Ovary (tissue), 7 donors: ENCODE measurements at regions not wholly inside any gene's neighbourhood (a gene's known extent, or its start where the extent isn't known, plus 50 kb on each side); places are given as distances from the start of the nearest gene placed in this dataset.

Experiments
- DNase-seq, 5 donors: peaks; one replicate each; pipeline ENCODE4 v3.0.0-alpha.2; 2019 to 2020
- H3K27ac ChIP-seq, 2 donors: fragments of 200-600 bp; one replicate each; pipeline versions ENCODE4 v1.5.1 to v1.8.0; 2019 to 2022
- H3K27me3 ChIP-seq: fragments of 200-600 bp; one replicate; pipeline ENCODE4 v1.8.0; 2022
- H3K36me3 ChIP-seq: fragments of 200-600 bp; sonication (generic); one replicate; pipeline ENCODE4 v1.5.1; 2019
- H3K4me1 ChIP-seq: one replicate; pipeline ENCODE4 v1.8.1; 2013; ENCODE audit warnings: mild to moderate bottlenecking, moderate library complexity; ENCODE audit not compliant: insufficient read depth
- H3K4me3 ChIP-seq: fragments of 200-600 bp; sonication (generic); one replicate; pipeline ENCODE4 v1.5.1; 2017
- H3K9me3 ChIP-seq, 2 donors: fragments of 200-600 bp in 1 of 2; sonication (generic) in 1 of 2; one replicate each; pipeline versions ENCODE4 v1.5.1 to v1.8.1; 2013 to 2019; ENCODE audit warnings: mild to moderate bottlenecking in 1 of 2, moderate library complexity in 1 of 2
- CTCF ChIP-seq, 3 donors: fragments of 450-650 bp in 2 of 3; fragments of 200-600 bp in 1 of 3; IDR thresholded peaks; one replicate each; pipeline versions ENCODE4 v1.5.1 to v1.8.0; 2016 to 2022; ENCODE audit warnings: antibody characterized with exemption in 3 of 3, mild to moderate bottlenecking in 1 of 3
- EP300 ChIP-seq: sonication (generic); formaldehyde crosslinking; IDR thresholded peaks from one replicate; pipeline ENCODE4 v1.6.1; 2017; ENCODE audit warnings: antibody characterized with exemption
- POLR2A ChIP-seq: fragments of 450-650 bp; IDR thresholded peaks from one replicate; pipeline ENCODE4 v1.6.1; 2017; ENCODE audit warnings: antibody characterized with exemption, mild to moderate bottlenecking, moderate library complexity
- WGBS, 3 donors: extraction: QIAGEN DNeasy Blood & Tissue Kit in 1 of 3; methylation state at CpG; one replicate each; pipeline versions ENCODE4 v1.1.5 to v1.1.7; 2013 to 2017; 5-methylcytosine and 5-hydroxymethylcytosine counted together
- intact Hi-C, 4 donors: fragments of 100-400 bp; cut with DNase I; formaldehyde crosslinking; loops; one replicate each; pipeline versions ENCODE4 v1.11.0 to v1.15.1; 2022 to 2023
- donor health status: DM: no; HTN: no; CAD: no; lungs with moderate emphysema.
- donor health status: DM: no; HTN: no; CAD: no.
- donor health status: Bipolar disorder and iron deficiency.
- donor health status: DM: no; HTN: no; CAD: no.
- donor health status: DM: yes; HTN: yes; CAD: no.

DNA sequence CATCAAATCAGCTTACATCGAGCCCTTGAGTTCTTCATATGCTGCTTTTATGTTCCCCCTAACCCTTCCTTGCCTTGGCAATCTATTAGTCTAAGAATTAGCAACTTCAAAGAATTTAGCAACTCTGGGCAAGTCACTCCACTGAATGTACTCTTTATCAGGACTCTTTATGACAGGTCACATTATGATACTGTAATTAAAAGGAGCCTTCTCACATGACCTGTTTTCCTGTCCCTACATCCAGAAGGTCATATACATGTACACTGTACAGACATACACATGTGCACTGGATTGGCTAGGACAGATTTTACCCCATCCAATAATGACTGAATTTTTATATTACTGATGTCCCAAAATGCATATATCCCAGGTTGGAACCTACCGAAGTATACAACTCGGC, 463.1 kb downstream of the SHQ1 start:
- H3K4me3 ChIP-seq: no peak overlapping the region
- no peak for DNase-seq
- TF ChIP-seq CTCF (IDR thresholded peaks at IDR 0.05): no peak
- TF ChIP-seq POLR2A: no peak
- TF ChIP-seq EP300: no peak
- H3K36me3 ChIP-seq: no peaks in the 10 kb centered on the region
- 91 to 94% (median 94%) methylated on average over 3 of the region's 3 CpGs for WGBS, 3 donors
- H3K9me3 ChIP-seq: no peaks in the 10 kb centered on the region
- intact Hi-C loops: no loop called here
- no peak overlapping the region for H3K27ac ChIP-seq
- no peaks in the 10 kb centered on the region for H3K27me3 ChIP-seq
- peaks cover 16% of the 10 kb centered on the region for H3K4me1 ChIP-seq

DNA sequence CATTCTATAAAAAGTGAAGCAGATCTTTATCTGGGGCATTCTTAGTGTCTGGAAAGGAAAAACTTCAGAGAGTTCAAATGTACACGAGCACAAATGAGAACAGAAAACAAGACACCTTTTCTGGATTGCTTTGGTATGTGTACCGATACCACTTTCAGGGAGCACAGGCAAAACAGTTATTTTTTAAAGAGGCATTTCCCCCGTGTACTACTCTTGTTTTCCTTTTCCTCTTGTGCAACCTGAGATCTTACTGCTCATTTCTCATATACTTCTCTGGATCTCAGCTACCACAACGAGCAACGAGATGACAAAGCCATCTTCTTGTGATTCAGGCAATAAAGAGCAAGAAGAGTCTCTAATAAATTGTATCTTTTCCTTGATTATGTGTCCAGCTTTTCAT, 463.6 kb downstream of the SHQ1 start:
- Histone ChIP-seq H3K36me3 (no peaks in the 10 kb centered on the region), H3K27me3 (no peaks in the 10 kb centered on the region), H3K4me1 (peaks cover 16% of the 10 kb centered on the region), H3K4me3 (no peak overlapping the region), H3K9me3 (no peaks in the 10 kb centered on the region), H3K27ac (no peak overlapping the region)
- no peak for DNase-seq
- 45 to 65% (median 46%) methylated on average over 5 of the region's 5 CpGs for WGBS, 3 donors
- TF ChIP-seq CTCF (IDR thresholded peaks at IDR 0.05) (no peak), EP300 (no peak), POLR2A (no peak)
- intact Hi-C loops: no loop called here

- WGBS, 3 donors: 92 to 95% (median 94%) methylated on average over 4 of the region's 4 CpGs
- intact Hi-C loops: no loop called here
Observed at GRCh38 chr3:72383883-72384282, 464.4 kb downstream of the SHQ1 start.

DNA sequence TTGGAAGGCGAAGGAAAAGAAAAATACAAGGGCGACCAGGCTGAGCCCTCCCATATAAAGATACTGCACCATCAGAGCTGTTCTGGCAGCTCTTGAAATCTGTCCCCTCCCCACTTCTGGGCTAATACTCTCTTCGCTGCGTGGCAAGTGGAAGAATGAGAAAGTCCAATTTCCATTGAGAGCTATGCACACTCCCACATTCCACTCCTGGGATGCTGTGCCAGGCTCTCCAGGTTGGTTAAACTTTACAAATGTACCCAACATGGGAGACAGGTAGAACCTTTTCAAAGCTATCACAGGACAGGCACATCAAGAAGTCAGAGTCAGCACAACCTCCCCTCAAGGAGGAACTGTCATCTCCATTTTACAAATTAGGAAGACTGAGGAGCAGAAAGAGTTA, 465.0 kb downstream of the SHQ1 start:
- H3K4me1 ChIP-seq: peaks cover 15% of the 10 kb centered on the region
- no peaks in the 10 kb centered on the region for H3K27me3 ChIP-seq
- H3K9me3 ChIP-seq: no peaks in the 10 kb centered on the region
- H3K36me3 ChIP-seq: no peaks in the 10 kb centered on the region
- WGBS, 3 donors: 91 to 98% (median 93%) methylated on average over 4 of the region's 4 CpGs
- no peak for TF ChIP-seq EP300
- TF ChIP-seq CTCF (IDR thresholded peaks at IDR 0.05): no peak
- no peak for DNase-seq
- H3K4me3 ChIP-seq: no peak overlapping the region
- intact Hi-C loops: no loop called here
- H3K27ac ChIP-seq: no peak overlapping the region

More at GRCh38 chr3:72383883-72384282, 464.4 kb downstream of the SHQ1 start:
- Histone ChIP-seq H3K27ac (no peak overlapping the region), H3K4me1 (peaks cover 16% of the 10 kb centered on the region), H3K36me3 (no peaks in the 10 kb centered on the region), H3K27me3 (no peaks in the 10 kb centered on the region), H3K9me3 (no peaks in the 10 kb centered on the region), H3K4me3 (no peak overlapping the region)
- TF ChIP-seq POLR2A (no peak), CTCF (IDR thresholded peaks at IDR 0.05) (no peak), EP300 (no peak)
- DNase-seq: no peak

- DNase-seq: no peak
- intact Hi-C loops: no loop called here
- H3K36me3 ChIP-seq: no peaks in the 10 kb centered on the region
Observed at GRCh38 chr3:72382460-72382859, 465.8 kb downstream of the SHQ1 start.

More at GRCh38 chr3:72382460-72382859, 465.8 kb downstream of the SHQ1 start:
- TF ChIP-seq POLR2A: no peak
- TF ChIP-seq CTCF (IDR thresholded peaks at IDR 0.05): no peak
- TF ChIP-seq EP300: no peak
- no peaks in the 10 kb centered on the region for H3K27me3 ChIP-seq
- H3K4me3 ChIP-seq: no peak overlapping the region
- H3K9me3 ChIP-seq: no peaks in the 10 kb centered on the region
- no peak overlapping the region for H3K27ac ChIP-seq
- WGBS, 3 donors: 94 to 97% (median 97%) methylated on average over 4 of the region's 4 CpGs
- H3K4me1 ChIP-seq: peaks cover 14% of the 10 kb centered on the region
